Fibroblast of the aortic adventitia (primary cell): ENCODE measurements at regions not wholly inside any gene's neighbourhood (a gene's known extent, or its start where the extent isn't known, plus 50 kb on each side); places are given as distances from the start of the nearest gene placed in this dataset.
A peak's percentile ranks its signal among the peaks of the same experiment; 100 is the strongest.

Experiments
- DNase-seq: peaks from one replicate; pipeline ENCODE4 v3.0.0-alpha.2; 2010; ENCODE audit warnings: low read depth
- H3K4me3 ChIP-seq: 2 replicates; pipeline ENCODE4 v1.5.1; 2011; ENCODE audit warnings: low read depth, mild to moderate bottlenecking, control low read depth, low read length, moderate library complexity
- CTCF ChIP-seq: IDR thresholded peaks from 2 replicates; pipeline ENCODE4 v1.5.1; 2011; ENCODE audit warnings: mild to moderate bottlenecking, low read length, control low read depth, inconsistent platforms; ENCODE audit not compliant: insufficient read depth

GRCh38 chr4:123930996-123931395 is 534.4 kb downstream of the SPRY1 start:
- TF ChIP-seq CTCF: no peak
- no peak overlapping the region for H3K4me3 ChIP-seq
- DNase-seq: peak; percentile 31

GRCh38 chr4:123934096-123934495 is 537.5 kb downstream of the SPRY1 start:
- DNase-seq: no peak
- no peak overlapping the region for H3K4me3 ChIP-seq
- TF ChIP-seq CTCF: no peak

GRCh38 chr4:123936621-123937043 is 540.0 kb downstream of the SPRY1 start:
- H3K4me3 ChIP-seq: no peak overlapping the region
- TF ChIP-seq CTCF: no peak
- DNase-seq: no peak

GRCh38 chr4:123937581-123937980 is 541.0 kb downstream of the SPRY1 start:
- no peak for DNase-seq

GRCh38 chr4:123939621-123940020 is 543.0 kb downstream of the SPRY1 start:
- DNase-seq: peak; percentile 63
- H3K4me3 ChIP-seq: no peak overlapping the region
- TF ChIP-seq CTCF: no peak

More at GRCh38 chr4:123937581-123937980, 541.0 kb downstream of the SPRY1 start:
- no peak overlapping the region for H3K4me3 ChIP-seq
- TF ChIP-seq CTCF: no peak

- no peak for TF ChIP-seq CTCF
- no peak overlapping the region for H3K4me3 ChIP-seq
- no peak for DNase-seq
Measured at GRCh38 chr4:123940604-123941003, 544.0 kb downstream of the SPRY1 start.

- H3K4me3 ChIP-seq: no peak overlapping the region
- DNase-seq: peak; percentile 45
- TF ChIP-seq CTCF: no peak
Measured at GRCh38 chr4:123941306-123941705, 544.7 kb downstream of the SPRY1 start.
